Activated naive CD4-positive, alpha-beta T cell treated with anti-CD3 and anti-CD28 coated beads, Interleukin-2, amount 10 ng/mL, durations not matched to agents 7 days and 5 days (primary cell): ENCODE measurements at regions not wholly inside any gene's neighbourhood (a gene's known extent, or its start where the extent isn't known, plus 50 kb on each side); places are given as distances from the start of the nearest gene placed in this dataset.

Experiments
- CTCF ChIA-PET: fragments of 350-600 bp; sonication (Branson Sonifier 250); formaldehyde crosslinking; loops from one replicate; lab custom pipeline; 2021; ENCODE audit warnings: antibody characterized with exemption; lab: Charles Lee
- DNase-seq: peaks from one replicate; pipeline ENCODE4 v3.0.0-alpha.2; 2020
- H3K27ac Mint-ChIP-seq: one replicate; pipeline ENCODE4 v1.8.0; 2021; ENCODE audit warnings: mild to moderate bottlenecking, moderate library complexity, mixed read lengths
- H3K27me3 Mint-ChIP-seq: one replicate; pipeline ENCODE4 v1.8.0; 2021; ENCODE audit warnings: mild to moderate bottlenecking, mixed read lengths
- H3K36me3 Mint-ChIP-seq: one replicate; pipeline ENCODE4 v1.8.0; 2021; ENCODE audit warnings: mixed read lengths
- H3K4me1 Mint-ChIP-seq: one replicate; pipeline ENCODE4 v1.8.0; 2021; ENCODE audit warnings: mixed read lengths
- H3K4me3 Mint-ChIP-seq: one replicate; pipeline ENCODE4 v1.8.0; 2021; ENCODE audit warnings: mild to moderate bottlenecking, moderate library complexity, mixed read lengths
- H3K9me3 Mint-ChIP-seq: one replicate; pipeline ENCODE4 v1.8.0; 2021; ENCODE audit warnings: mixed read lengths

- H3K9me3 Mint-ChIP-seq = no peaks in the 10 kb centered on the region
- H3K27me3 Mint-ChIP-seq = peaks cover 3% of the 10 kb centered on the region
- no peak overlapping the region for H3K4me3 Mint-ChIP-seq
- no peaks in the 10 kb centered on the region for H3K4me1 Mint-ChIP-seq
- no peaks in the 10 kb centered on the region for H3K36me3 Mint-ChIP-seq
- DNase-seq = no peak
- no peak overlapping the region for H3K27ac Mint-ChIP-seq
- CTCF ChIA-PET = no interaction called here
Observed at GRCh38 chr2:15793078-15793913, 147.1 kb upstream of the MYCN start.

- CTCF ChIA-PET = no interaction called here
- no peaks in the 10 kb centered on the region for H3K9me3 Mint-ChIP-seq
- H3K4me3 Mint-ChIP-seq = no peak overlapping the region
- no peak for DNase-seq
- H3K4me1 Mint-ChIP-seq = no peaks in the 10 kb centered on the region
- no peak overlapping the region for H3K27ac Mint-ChIP-seq
- peaks cover 3% of the 10 kb centered on the region for H3K27me3 Mint-ChIP-seq
- H3K36me3 Mint-ChIP-seq = no peaks in the 10 kb centered on the region
Observed at GRCh38 chr2:15793978-15794377, 146.4 kb upstream of the MYCN start.

GRCh38 chr2:15794608-15795134, 145.7 kb upstream of the MYCN start:
- Mint-ChIP-seq H3K9me3 (no peaks in the 10 kb centered on the region), H3K36me3 (no peaks in the 10 kb centered on the region), H3K4me1 (no peaks in the 10 kb centered on the region), H3K4me3 (no peak overlapping the region), H3K27ac (no peak overlapping the region), H3K27me3 (peaks cover 5% of the 10 kb centered on the region)
- CTCF ChIA-PET = no interaction called here
- DNase-seq = no peak

GRCh38 chr2:15795426-15795825, 144.9 kb upstream of the MYCN start:
- H3K27ac Mint-ChIP-seq = no peak overlapping the region
- CTCF ChIA-PET = no interaction called here
- H3K4me3 Mint-ChIP-seq = no peak overlapping the region
- no peak for DNase-seq
- H3K4me1 Mint-ChIP-seq = no peaks in the 10 kb centered on the region
- no peaks in the 10 kb centered on the region for H3K36me3 Mint-ChIP-seq
- peaks cover 5% of the 10 kb centered on the region for H3K27me3 Mint-ChIP-seq
- no peaks in the 10 kb centered on the region for H3K9me3 Mint-ChIP-seq

- H3K9me3 Mint-ChIP-seq = no peaks in the 10 kb centered on the region
- no peak for DNase-seq
- H3K27ac Mint-ChIP-seq = no peak overlapping the region
- peaks cover 5% of the 10 kb centered on the region for H3K27me3 Mint-ChIP-seq
- no peak overlapping the region for H3K4me3 Mint-ChIP-seq
- CTCF ChIA-PET = no interaction called here
- no peaks in the 10 kb centered on the region for H3K36me3 Mint-ChIP-seq
- no peaks in the 10 kb centered on the region for H3K4me1 Mint-ChIP-seq
Observed at GRCh38 chr2:15796167-15796942, 144.0 kb upstream of the MYCN start.

- Mint-ChIP-seq H3K36me3 (no peaks in the 10 kb centered on the region), H3K27ac (no peak overlapping the region), H3K9me3 (no peaks in the 10 kb centered on the region), H3K4me1 (no peaks in the 10 kb centered on the region), H3K27me3 (peaks cover 5% of the 10 kb centered on the region), H3K4me3 (no peak overlapping the region)
- no peak for DNase-seq
- CTCF ChIA-PET = no interaction called here
Observed at GRCh38 chr2:15797231-15797938, 143.0 kb upstream of the MYCN start.

GRCh38 chr2:15797939-15798281, 142.4 kb upstream of the MYCN start:
- CTCF ChIA-PET = no interaction called here
- H3K27ac Mint-ChIP-seq = no peak overlapping the region
- peaks cover 5% of the 10 kb centered on the region for H3K27me3 Mint-ChIP-seq
- H3K4me1 Mint-ChIP-seq = no peaks in the 10 kb centered on the region
- H3K4me3 Mint-ChIP-seq = no peak overlapping the region
- DNase-seq = no peak
- no peaks in the 10 kb centered on the region for H3K36me3 Mint-ChIP-seq
- no peaks in the 10 kb centered on the region for H3K9me3 Mint-ChIP-seq

GRCh38 chr2:15798701-15799431, 141.5 kb upstream of the MYCN start:
- CTCF ChIA-PET = no interaction called here
- Mint-ChIP-seq H3K4me1 (no peaks in the 10 kb centered on the region), H3K36me3 (no peaks in the 10 kb centered on the region), H3K27ac (no peak overlapping the region), H3K9me3 (no peaks in the 10 kb centered on the region), H3K27me3 (peaks cover 5% of the 10 kb centered on the region), H3K4me3 (no peak overlapping the region)
- DNase-seq = no peak

GRCh38 chr2:15799432-15799827, 140.9 kb upstream of the MYCN start:
- H3K9me3 Mint-ChIP-seq = no peaks in the 10 kb centered on the region
- H3K36me3 Mint-ChIP-seq = no peaks in the 10 kb centered on the region
- CTCF ChIA-PET = no interaction called here
- no peak overlapping the region for H3K27ac Mint-ChIP-seq
- H3K27me3 Mint-ChIP-seq = peaks cover 5% of the 10 kb centered on the region
- no peak overlapping the region for H3K4me3 Mint-ChIP-seq
- no peaks in the 10 kb centered on the region for H3K4me1 Mint-ChIP-seq
- no peak for DNase-seq

- H3K4me3 Mint-ChIP-seq = no peak overlapping the region
- H3K27ac Mint-ChIP-seq = no peak overlapping the region
- no peaks in the 10 kb centered on the region for H3K4me1 Mint-ChIP-seq
- peaks cover 3% of the 10 kb centered on the region for H3K27me3 Mint-ChIP-seq
- H3K9me3 Mint-ChIP-seq = no peaks in the 10 kb centered on the region
- CTCF ChIA-PET = no interaction called here
- no peaks in the 10 kb centered on the region for H3K36me3 Mint-ChIP-seq
- no peak for DNase-seq
Observed at GRCh38 chr2:15800495-15801329, 139.6 kb upstream of the MYCN start.

GRCh38 chr2:15801439-15801838, 138.9 kb upstream of the MYCN start:
- no peaks in the 10 kb centered on the region for H3K4me1 Mint-ChIP-seq
- H3K27me3 Mint-ChIP-seq = peaks cover 3% of the 10 kb centered on the region
- H3K9me3 Mint-ChIP-seq = no peaks in the 10 kb centered on the region
- H3K27ac Mint-ChIP-seq = no peak overlapping the region
- no peak for DNase-seq
- H3K36me3 Mint-ChIP-seq = no peaks in the 10 kb centered on the region
- CTCF ChIA-PET = no interaction called here
- no peak overlapping the region for H3K4me3 Mint-ChIP-seq

- no peaks in the 10 kb centered on the region for H3K36me3 Mint-ChIP-seq
- DNase-seq = no peak
- CTCF ChIA-PET = no interaction called here
- no peak overlapping the region for H3K27ac Mint-ChIP-seq
- no peaks in the 10 kb centered on the region for H3K9me3 Mint-ChIP-seq
- H3K4me3 Mint-ChIP-seq = no peak overlapping the region
- H3K27me3 Mint-ChIP-seq = peaks cover 3% of the 10 kb centered on the region
- no peaks in the 10 kb centered on the region for H3K4me1 Mint-ChIP-seq
Observed at GRCh38 chr2:15801904-15802303, 138.4 kb upstream of the MYCN start.
